Mesothelial cell of epicardium (in vitro differentiated cells): ENCODE measurements at regions not wholly inside any gene's neighbourhood (a gene's known extent, or its start where the extent isn't known, plus 50 kb on each side); places are given as distances from the start of the nearest gene placed in this dataset.

Experiments
- DNase-seq, 2 experiments: peaks; one replicate each; pipeline ENCODE4 v3.0.0; 2021; ENCODE audit warnings: low spot score in 2 of 2; ENCODE audit not compliant: unreplicated experiment in 2 of 2
- H3K27ac Mint-ChIP-seq: 2 replicates; pipeline ENCODE4 v1.8.0; 2021; ENCODE audit warnings: mixed read lengths
- H3K27me3 Mint-ChIP-seq: 2 replicates; pipeline ENCODE4 v1.8.0; 2021; ENCODE audit warnings: low read depth, mixed read lengths
- H3K36me3 Mint-ChIP-seq: 2 replicates; pipeline ENCODE4 v1.8.0; 2021; ENCODE audit warnings: mixed read lengths
- H3K4me1 Mint-ChIP-seq: 2 replicates; pipeline ENCODE4 v1.8.0; 2021; ENCODE audit warnings: mixed read lengths
- H3K4me3 Mint-ChIP-seq: 2 replicates; pipeline ENCODE4 v1.8.0; 2021; ENCODE audit warnings: mild to moderate bottlenecking, moderate library complexity, mixed read lengths
- H3K9me3 Mint-ChIP-seq: 2 replicates; pipeline ENCODE4 v1.8.0; 2021; ENCODE audit warnings: mixed read lengths
- TF ChIP-seq, protein P1 (sequence below): fragments of 200-600 bp; sonication (generic); IDR thresholded peaks from one replicate; pipeline ENCODE4 v1.5.0; 2021; ENCODE audit warnings: antibody characterized with exemption; ENCODE audit not compliant: unreplicated experiment

DNA sequence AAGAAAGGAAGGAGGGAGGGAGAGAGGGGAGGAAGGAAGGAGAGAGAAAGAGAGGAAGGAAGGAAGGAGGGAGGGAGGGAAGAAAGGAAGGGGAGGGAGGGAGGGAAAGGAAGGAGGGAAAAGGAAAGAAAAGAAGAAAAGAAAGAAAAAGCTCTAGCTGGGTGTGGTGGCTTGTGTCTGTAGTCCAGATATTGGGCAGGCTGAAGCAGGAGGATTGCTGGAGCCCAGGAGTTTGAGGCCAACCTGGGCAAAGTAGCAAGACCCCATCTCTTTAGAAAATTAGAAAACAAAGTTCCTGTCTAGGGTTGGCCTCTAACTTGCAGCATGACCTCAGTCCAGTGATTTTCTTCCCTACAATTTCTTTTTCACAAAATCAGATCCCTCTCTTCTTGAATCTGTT, 208.2 kb upstream of the NUDT4 start:
- DNase-seq, result no peak
- H3K36me3 Mint-ChIP-seq, result no peaks in the 10 kb centered on the region
- no peak overlapping the region for H3K27ac Mint-ChIP-seq
- H3K27me3 Mint-ChIP-seq, result no peaks in the 10 kb centered on the region
- TF ChIP-seq, protein P1, sequence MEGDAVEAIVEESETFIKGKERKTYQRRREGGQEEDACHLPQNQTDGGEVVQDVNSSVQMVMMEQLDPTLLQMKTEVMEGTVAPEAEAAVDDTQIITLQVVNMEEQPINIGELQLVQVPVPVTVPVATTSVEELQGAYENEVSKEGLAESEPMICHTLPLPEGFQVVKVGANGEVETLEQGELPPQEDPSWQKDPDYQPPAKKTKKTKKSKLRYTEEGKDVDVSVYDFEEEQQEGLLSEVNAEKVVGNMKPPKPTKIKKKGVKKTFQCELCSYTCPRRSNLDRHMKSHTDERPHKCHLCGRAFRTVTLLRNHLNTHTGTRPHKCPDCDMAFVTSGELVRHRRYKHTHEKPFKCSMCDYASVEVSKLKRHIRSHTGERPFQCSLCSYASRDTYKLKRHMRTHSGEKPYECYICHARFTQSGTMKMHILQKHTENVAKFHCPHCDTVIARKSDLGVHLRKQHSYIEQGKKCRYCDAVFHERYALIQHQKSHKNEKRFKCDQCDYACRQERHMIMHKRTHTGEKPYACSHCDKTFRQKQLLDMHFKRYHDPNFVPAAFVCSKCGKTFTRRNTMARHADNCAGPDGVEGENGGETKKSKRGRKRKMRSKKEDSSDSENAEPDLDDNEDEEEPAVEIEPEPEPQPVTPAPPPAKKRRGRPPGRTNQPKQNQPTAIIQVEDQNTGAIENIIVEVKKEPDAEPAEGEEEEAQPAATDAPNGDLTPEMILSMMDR, result no peak
- H3K4me1 Mint-ChIP-seq, result peaks cover 10% of the 10 kb centered on the region
- H3K4me3 Mint-ChIP-seq, result no peak overlapping the region
- H3K9me3 Mint-ChIP-seq, result no peaks in the 10 kb centered on the region

DNA sequence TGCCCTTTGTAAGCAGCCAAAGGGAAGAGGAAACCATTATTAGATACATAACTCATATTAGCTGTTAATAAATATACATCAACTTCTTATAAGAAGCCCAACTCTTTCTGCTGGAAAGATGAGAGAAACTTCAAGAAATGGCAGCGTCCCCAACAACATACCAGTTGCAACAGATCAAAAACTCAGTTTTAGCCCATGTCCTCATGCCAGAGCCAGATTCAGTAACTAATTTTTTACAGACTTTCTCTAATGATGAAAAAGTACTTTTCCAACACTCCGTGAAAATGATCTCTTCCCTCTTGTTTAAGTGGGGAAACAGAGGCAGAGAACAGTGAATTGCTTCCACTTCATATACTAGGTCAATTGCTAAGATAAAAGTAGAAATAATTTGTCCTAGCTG, 206.8 kb upstream of the NUDT4 start:
- Mint-ChIP-seq H3K36me3 (no peaks in the 10 kb centered on the region), H3K27ac (no peak overlapping the region), H3K4me1 (peaks cover 17% of the 10 kb centered on the region), H3K4me3 (no peak overlapping the region), H3K9me3 (no peaks in the 10 kb centered on the region), H3K27me3 (no peaks in the 10 kb centered on the region)
- no peak for DNase-seq
- TF ChIP-seq, protein P1, result no peak

DNA sequence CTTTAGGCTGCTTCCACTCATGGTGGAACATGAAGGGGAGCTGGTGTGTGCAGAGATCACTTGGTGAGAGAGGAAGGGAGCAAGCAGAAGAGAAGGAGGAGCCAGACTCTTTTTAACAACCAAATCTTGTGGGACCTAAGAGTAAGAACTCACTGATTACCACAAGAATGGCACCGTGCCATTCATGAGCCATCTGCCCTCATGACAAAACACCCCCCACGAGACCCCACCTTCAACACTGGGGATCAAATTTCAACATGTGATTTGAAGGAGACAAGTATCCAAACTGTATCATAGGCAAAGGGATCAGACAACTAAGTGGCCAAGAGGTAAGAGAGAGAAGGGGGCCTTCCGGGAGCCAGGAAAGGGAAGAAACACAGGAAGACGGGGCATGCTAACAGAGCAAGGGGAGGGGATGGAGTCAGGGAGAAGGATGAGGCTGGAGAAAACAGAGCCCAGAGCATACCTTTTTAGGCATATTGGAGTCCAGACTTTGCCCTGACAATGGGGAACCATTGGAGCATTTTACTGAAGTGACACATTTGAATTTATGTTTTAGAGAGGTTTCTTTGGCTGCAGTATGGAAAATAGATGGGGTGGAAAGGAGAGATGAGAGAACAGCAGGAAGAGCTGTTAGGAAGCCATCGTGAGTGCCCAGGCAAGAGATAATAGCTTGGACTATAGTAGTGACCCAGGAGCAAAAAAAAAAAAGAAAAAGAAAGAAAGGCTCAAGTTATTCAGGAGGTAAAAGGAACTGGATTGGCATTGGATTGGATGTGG, 204.4 kb upstream of the NUDT4 start:
- Mint-ChIP-seq H3K4me3 (no peak overlapping the region), H3K27me3 (no peaks in the 10 kb centered on the region), H3K27ac (no peak overlapping the region), H3K9me3 (peaks cover 5% of the 10 kb centered on the region), H3K4me1 (peaks cover 28% of the 10 kb centered on the region), H3K36me3 (peaks cover under 1% of the 10 kb centered on the region)
- no peak for DNase-seq
- TF ChIP-seq, protein P1, result no peak

DNA sequence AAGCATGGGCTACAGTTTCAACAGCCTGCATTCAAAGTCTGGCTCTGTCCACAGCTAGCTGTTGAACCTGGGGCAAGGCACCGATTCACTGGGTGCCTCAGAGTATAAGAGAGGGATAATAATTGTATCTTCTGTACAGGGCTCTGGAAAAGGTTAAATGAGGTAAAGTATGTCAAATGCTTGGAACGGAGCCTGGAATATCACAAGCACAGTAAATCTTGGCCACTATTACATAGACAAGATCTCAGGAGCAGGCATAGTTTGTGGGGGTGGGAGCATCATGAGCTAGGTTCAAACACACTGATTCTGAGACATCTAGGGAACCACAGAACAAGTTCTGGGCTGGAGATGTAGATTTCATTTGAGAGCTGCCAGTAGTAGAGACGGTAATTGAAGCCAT, 203.7 kb upstream of the NUDT4 start:
- no peak overlapping the region for H3K27ac Mint-ChIP-seq
- H3K9me3 Mint-ChIP-seq, result peaks cover 8% of the 10 kb centered on the region
- no peak overlapping the region for H3K4me3 Mint-ChIP-seq
- no peaks in the 10 kb centered on the region for H3K27me3 Mint-ChIP-seq
- peaks cover 2% of the 10 kb centered on the region for H3K36me3 Mint-ChIP-seq
- peaks cover 28% of the 10 kb centered on the region for H3K4me1 Mint-ChIP-seq
- TF ChIP-seq, protein P1, result no peak
- DNase-seq, result no peak

DNA sequence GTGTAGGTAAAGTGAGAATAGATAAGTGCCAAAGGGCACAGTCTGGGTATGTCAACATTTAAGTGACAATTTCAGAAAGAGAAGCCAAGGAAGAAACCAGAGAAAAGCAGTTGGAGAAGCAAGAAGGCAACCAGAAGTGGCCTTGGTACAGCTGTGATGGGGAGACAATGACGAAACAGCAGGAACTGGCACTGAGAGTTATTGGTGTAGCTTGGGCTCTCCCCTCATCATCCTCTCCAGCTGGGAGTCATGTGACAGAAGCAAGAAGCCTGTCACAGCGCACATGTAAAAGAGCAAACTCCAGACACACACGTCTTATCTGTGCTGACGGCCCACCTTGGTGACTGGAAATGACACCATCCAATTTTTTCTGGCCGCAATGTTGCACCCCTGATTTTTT, 203.3 kb upstream of the NUDT4 start:
- Mint-ChIP-seq H3K36me3 (peaks cover 2% of the 10 kb centered on the region), H3K27ac (no peak overlapping the region), H3K4me1 (peaks cover 28% of the 10 kb centered on the region), H3K4me3 (no peak overlapping the region), H3K27me3 (no peaks in the 10 kb centered on the region), H3K9me3 (peaks cover 8% of the 10 kb centered on the region)
- TF ChIP-seq, protein P1, result no peak
- DNase-seq, result no peak
